Transverse colon (tissue), 3 donors: ENCODE measurements at regions not wholly inside any gene's neighbourhood (a gene's known extent, or its start where the extent isn't known, plus 50 kb on each side); places are given as distances from the start of the nearest gene placed in this dataset.
"Not testable (repeated sequence)": the region's sequence is repeated elsewhere in the genome, so short reads cannot be mapped to it uniquely, and the experiment has no call there.

Experiments used
- CTCF ChIP-seq, 5 experiments: fragments of 200-600 bp in 3 of 5; fragments of 450-650 bp in 2 of 5; sonication (generic) in 3 of 5; IDR thresholded peaks; 1 replicate in 2 of 5; 2 replicates in 3 of 5; pipeline ENCODE4 v1.5.1; 2016 to 2017; ENCODE audit warnings: antibody characterized with exemption in 5 of 5, inconsistent platforms in 3 of 5, mild to moderate bottlenecking in 2 of 5, moderate library complexity in 1 of 5
- EP300 ChIP-seq: sonication (generic); formaldehyde crosslinking; IDR thresholded peaks from one replicate; pipeline ENCODE4 v1.6.1; 2017; ENCODE audit warnings: antibody characterized with exemption, low read depth
- POLR2A ChIP-seq: fragments of 450-650 bp; IDR thresholded peaks from one replicate; pipeline ENCODE4 v1.6.1; 2016; ENCODE audit warnings: antibody characterized with exemption, mild to moderate bottlenecking, moderate library complexity

- TF ChIP-seq EP300; POLR2A; CTCF (IDR thresholded peaks at IDR 0.05): not testable (repeated sequence)
Observed at GRCh38 chr14:45919995-45920394, 667.0 kb upstream of the MIS18BP1 start.
